Keratinocyte (primary cell): ENCODE measurements at regions not wholly inside any gene's neighbourhood (a gene's known extent, or its start where the extent isn't known, plus 50 kb on each side); places are given as distances from the start of the nearest gene placed in this dataset.

Source experiments
- EZH2 ChIP-seq: IDR thresholded peaks from one replicate; pipeline ENCODE4 v1.6.1; 2012; ENCODE audit warnings: inconsistent platforms, mild to moderate bottlenecking, low read length, moderate library complexity
- TF ChIP-seq, protein P1 (sequence below), 3 experiments: IDR thresholded peaks in 1 of 3; conservative IDR thresholded peaks in 1 of 3; optimal IDR thresholded peaks in 1 of 3; 2 replicates in 2 of 3; 3 replicates in 1 of 3; pipeline versions ENCODE3 to v1.5.1; 2011; ENCODE audit warnings: low read length in 3 of 3, mild to moderate bottlenecking in 3 of 3, moderate library complexity in 2 of 3, control low read depth in 1 of 3, inconsistent platforms in 1 of 3; ENCODE audit not compliant: insufficient read depth in 2 of 3; ENCODE audit errors: extremely low read depth in 1 of 3

DNA sequence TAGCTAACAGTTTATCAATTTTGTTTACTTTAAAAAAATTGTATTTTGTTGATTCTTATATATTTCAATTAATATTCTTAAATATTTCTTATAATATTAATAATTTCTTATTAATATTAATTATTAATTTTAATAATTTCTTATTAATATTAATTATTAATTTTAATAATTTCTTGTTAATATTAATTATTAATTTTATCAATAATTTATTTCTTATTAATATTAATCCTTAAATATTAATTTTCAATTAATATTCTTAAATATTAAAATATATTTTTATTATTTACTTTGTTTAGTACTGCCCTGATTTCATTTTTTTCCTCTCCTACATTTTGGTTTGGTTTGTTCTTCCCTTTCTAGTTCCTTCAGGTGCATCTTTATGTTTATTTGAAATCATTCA, 1208.1 kb downstream of the LRFN5 start:
- TF ChIP-seq EZH2: no peak
- TF ChIP-seq, protein P1, sequence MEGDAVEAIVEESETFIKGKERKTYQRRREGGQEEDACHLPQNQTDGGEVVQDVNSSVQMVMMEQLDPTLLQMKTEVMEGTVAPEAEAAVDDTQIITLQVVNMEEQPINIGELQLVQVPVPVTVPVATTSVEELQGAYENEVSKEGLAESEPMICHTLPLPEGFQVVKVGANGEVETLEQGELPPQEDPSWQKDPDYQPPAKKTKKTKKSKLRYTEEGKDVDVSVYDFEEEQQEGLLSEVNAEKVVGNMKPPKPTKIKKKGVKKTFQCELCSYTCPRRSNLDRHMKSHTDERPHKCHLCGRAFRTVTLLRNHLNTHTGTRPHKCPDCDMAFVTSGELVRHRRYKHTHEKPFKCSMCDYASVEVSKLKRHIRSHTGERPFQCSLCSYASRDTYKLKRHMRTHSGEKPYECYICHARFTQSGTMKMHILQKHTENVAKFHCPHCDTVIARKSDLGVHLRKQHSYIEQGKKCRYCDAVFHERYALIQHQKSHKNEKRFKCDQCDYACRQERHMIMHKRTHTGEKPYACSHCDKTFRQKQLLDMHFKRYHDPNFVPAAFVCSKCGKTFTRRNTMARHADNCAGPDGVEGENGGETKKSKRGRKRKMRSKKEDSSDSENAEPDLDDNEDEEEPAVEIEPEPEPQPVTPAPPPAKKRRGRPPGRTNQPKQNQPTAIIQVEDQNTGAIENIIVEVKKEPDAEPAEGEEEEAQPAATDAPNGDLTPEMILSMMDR (optimal IDR thresholded peaks at IDR 0.05 in 1 of 3, IDR thresholded peaks at IDR 0.05 in 1 of 3, conservative IDR thresholded peaks at IDR 0.05 in 1 of 3; ENCODE audit: extremely low read depth in 1 of 3, insufficient read depth in 2 of 3, low read length in 3 of 3): no peak
